NCI-H2081 treated with DMSO at 0.1 percent for 48 hours (cell line): ENCODE measurements at regions not wholly inside any gene's neighbourhood (a gene's known extent, or its start where the extent isn't known, plus 50 kb on each side); places are given as distances from the start of the nearest gene placed in this dataset.

Experiments
- DNase-seq: peaks from one replicate; lab custom pipeline; 2025; lab: John Stamatoyannopoulos, UW

- DNase-seq: no peak
These were observed 307.7 kb upstream of the C2CD4B start for GRCh38 chr15:62472616-62473299.

- DNase-seq: no peak
These were observed 309.1 kb upstream of the C2CD4B start for GRCh38 chr15:62474021-62474770.

- no peak for DNase-seq
These were observed 309.7 kb upstream of the C2CD4B start for GRCh38 chr15:62474771-62475124.

- no peak for DNase-seq
These were observed 310.5 kb upstream of the C2CD4B start for GRCh38 chr15:62475591-62475990.

- DNase-seq: no peak
These were observed 311.1 kb upstream of the C2CD4B start for GRCh38 chr15:62476163-62476562.

GRCh38 chr15:62477929-62478328 is 312.8 kb upstream of the C2CD4B start:
- DNase-seq: no peak

GRCh38 chr15:62482785-62483429 is 317.8 kb upstream of the C2CD4B start:
- no peak for DNase-seq

- DNase-seq: no peak
These were observed 318.7 kb upstream of the C2CD4B start for GRCh38 chr15:62483814-62484213.

- DNase-seq: no peak
These were observed 320.2 kb upstream of the C2CD4B start for GRCh38 chr15:62485170-62485720.

- no peak for DNase-seq
These were observed 321.0 kb upstream of the C2CD4B start for GRCh38 chr15:62486041-62486440.

GRCh38 chr15:62488387-62488786 is 323.3 kb upstream of the C2CD4B start:
- no peak for DNase-seq

GRCh38 chr15:62491642-62492041 is 326.6 kb upstream of the C2CD4B start:
- DNase-seq: no peak

GRCh38 chr15:62492900-62493299 is 327.8 kb upstream of the C2CD4B start:
- no peak for DNase-seq

GRCh38 chr15:62494197-62494596 is 329.1 kb upstream of the C2CD4B start:
- DNase-seq: no peak

- DNase-seq: no peak
These were observed 330.9 kb upstream of the C2CD4B start for GRCh38 chr15:62495670-62496614.

- no peak for DNase-seq
These were observed 332.3 kb upstream of the C2CD4B start for GRCh38 chr15:62497356-62497755.

GRCh38 chr15:62498278-62498677 is 333.2 kb upstream of the C2CD4B start:
- no peak for DNase-seq

- no peak for DNase-seq
These were observed 333.6 kb upstream of the C2CD4B start for GRCh38 chr15:62498712-62499111.

- DNase-seq: no peak
These were observed 335.2 kb upstream of the C2CD4B start for GRCh38 chr15:62500325-62500724.

- DNase-seq: no peak
These were observed 337.4 kb upstream of the C2CD4B start for GRCh38 chr15:62502451-62502850.

- no peak for DNase-seq
These were observed 338.4 kb upstream of the C2CD4B start for GRCh38 chr15:62503451-62503850.

- no peak for DNase-seq
These were observed 340.7 kb upstream of the C2CD4B start for GRCh38 chr15:62505762-62506161.
